ENCODE measurements at regions not wholly inside any gene's neighbourhood (a gene's known extent, or its start where the extent isn't known, plus 50 kb on each side); places are given as distances from the start of the nearest gene placed in this dataset.

DNA sequence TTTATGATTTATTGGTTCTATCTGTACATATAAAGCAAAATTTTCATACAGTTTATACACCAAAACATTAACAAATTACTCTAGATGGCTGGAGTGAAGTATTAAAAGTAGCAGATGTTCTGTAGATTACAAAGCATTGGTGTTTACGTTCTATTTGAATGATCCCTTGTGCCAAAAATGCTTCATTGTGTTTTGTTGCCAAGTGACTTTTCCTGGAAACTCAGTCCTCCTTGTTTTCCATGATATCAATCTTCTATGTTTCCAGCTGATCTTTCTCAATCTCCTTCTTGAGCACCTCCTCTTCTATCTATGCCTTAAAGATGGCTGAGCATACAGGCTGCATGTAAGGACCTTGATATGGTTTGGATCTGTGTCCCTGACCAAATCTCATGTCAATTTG lies 263.6 kb upstream of the CTSO start:
- CTCF ChIA-PET = no interaction called here
- Histone ChIP-seq H3K4me3 (replicated peaks in 1 of 3; ENCODE audit: insufficient read depth in 1 of 3, low read depth in 1 of 3, low read length in 3 of 3) (no peak overlapping the region), H4K20me1 (replicated peaks; ENCODE audit: control insufficient read depth, extremely low read depth, insufficient read depth, low read length) (no peaks in the 10 kb centered on the region), H3K27me3 (ENCODE audit: control insufficient read depth in 2 of 2, insufficient read depth in 2 of 2, low read length in 2 of 2) (no peaks in the 10 kb centered on the region), H3K4me2 (ENCODE audit: insufficient read depth, low read length) (no peak overlapping the region), H3K36me3 (ENCODE audit: control insufficient read depth in 2 of 2, extremely low read depth in 1 of 2, insufficient read depth in 2 of 2, low read length in 2 of 2) (no peaks in the 10 kb centered on the region), H2AFZ (ENCODE audit: low read depth, low read length) (no peak overlapping the region), H3K9me3 (replicated peaks; ENCODE audit: control insufficient read depth, insufficient read depth, low read length) (no peaks in the 10 kb centered on the region), H3K27ac (ENCODE audit: insufficient read depth, low read depth, low read length) (no peak overlapping the region), H3K4me1 (ENCODE audit: control insufficient read depth, extremely low read depth, insufficient read depth, low read length) (no peaks in the 10 kb centered on the region), H3K79me2 (ENCODE audit: control insufficient read depth, insufficient read depth, low read length) (no peaks in the 10 kb centered on the region), H3K9ac (replicated peaks; ENCODE audit: extremely low read depth, insufficient read depth, low read length) (no peak overlapping the region), H3K9me1 (replicated peaks; ENCODE audit: control insufficient read depth, extremely low read depth, insufficient read depth, low read length) (peaks cover 4% of the 10 kb centered on the region)
- POLR2A ChIA-PET = no interaction called here
- intact Hi-C loops (cut with micrococcal nuclease) = no loop called here
- no peak for FAIRE-seq
- TF ChIP-seq FOS (IDR thresholded peaks at IDR 0.05; ENCODE audit: borderline replicate concordance, insufficient read depth, low read length) = no peak
- TF ChIP-seq MYC (IDR thresholded peaks at IDR 0.05; ENCODE audit: low read depth, low read length) = no peak
- TF ChIP-seq POLR2AphosphoS5 (IDR thresholded peaks at IDR 0.05; ENCODE audit: insufficient read depth, low read depth, low read length) = no peak
- TF ChIP-seq EZH2 (IDR thresholded peaks at IDR 0.05; ENCODE audit: borderline replicate concordance, low read depth, low read length, severe bottlenecking) = no peak
- TF ChIP-seq, protein P1, sequence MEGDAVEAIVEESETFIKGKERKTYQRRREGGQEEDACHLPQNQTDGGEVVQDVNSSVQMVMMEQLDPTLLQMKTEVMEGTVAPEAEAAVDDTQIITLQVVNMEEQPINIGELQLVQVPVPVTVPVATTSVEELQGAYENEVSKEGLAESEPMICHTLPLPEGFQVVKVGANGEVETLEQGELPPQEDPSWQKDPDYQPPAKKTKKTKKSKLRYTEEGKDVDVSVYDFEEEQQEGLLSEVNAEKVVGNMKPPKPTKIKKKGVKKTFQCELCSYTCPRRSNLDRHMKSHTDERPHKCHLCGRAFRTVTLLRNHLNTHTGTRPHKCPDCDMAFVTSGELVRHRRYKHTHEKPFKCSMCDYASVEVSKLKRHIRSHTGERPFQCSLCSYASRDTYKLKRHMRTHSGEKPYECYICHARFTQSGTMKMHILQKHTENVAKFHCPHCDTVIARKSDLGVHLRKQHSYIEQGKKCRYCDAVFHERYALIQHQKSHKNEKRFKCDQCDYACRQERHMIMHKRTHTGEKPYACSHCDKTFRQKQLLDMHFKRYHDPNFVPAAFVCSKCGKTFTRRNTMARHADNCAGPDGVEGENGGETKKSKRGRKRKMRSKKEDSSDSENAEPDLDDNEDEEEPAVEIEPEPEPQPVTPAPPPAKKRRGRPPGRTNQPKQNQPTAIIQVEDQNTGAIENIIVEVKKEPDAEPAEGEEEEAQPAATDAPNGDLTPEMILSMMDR (IDR thresholded peaks at IDR 0.05; ENCODE audit: extremely low read depth in 1 of 2, insufficient read depth in 1 of 2, low read depth in 1 of 2, low read length in 2 of 2) = no peak
- TF ChIP-seq, protein P2, sequence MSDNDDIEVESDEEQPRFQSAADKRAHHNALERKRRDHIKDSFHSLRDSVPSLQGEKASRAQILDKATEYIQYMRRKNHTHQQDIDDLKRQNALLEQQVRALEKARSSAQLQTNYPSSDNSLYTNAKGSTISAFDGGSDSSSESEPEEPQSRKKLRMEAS (IDR thresholded peaks at IDR 0.05; ENCODE audit: insufficient read depth, insufficient read length) = no peak
- TF ChIP-seq POLR2A (IDR thresholded peaks at IDR 0.05; ENCODE audit: low read depth, low read length) = no peak
- no peak for TF ChIP-seq JUN (IDR thresholded peaks at IDR 0.05; ENCODE audit: borderline replicate concordance, insufficient read depth, insufficient read length, low read depth)
- no TSS peak for BruUV-seq (replicated peaks)
- peak; percentile 45 for DNase-seq (ENCODE audit: low read depth, low spot score)
- dilution Hi-C loops (cut with MboI; ENCODE audit: extremely low pct_ligation_motif_present, low sequenced_read_pairs) = no loop called here

Data from endothelial cell of umbilical vein (primary cell).